ENCODE measurements at regions not wholly inside any gene's neighbourhood (a gene's known extent, or its start where the extent isn't known, plus 50 kb on each side); places are given as distances from the start of the nearest gene placed in this dataset.

GRCh38 chr9:15113288-15113687 lies 193.7 kb downstream of the TTC39B start:
- no peak for DNase-seq

GRCh38 chr9:15111071-15111470 lies 195.9 kb downstream of the TTC39B start:
- DNase-seq: no peak

GRCh38 chr9:15104826-15105420 lies 194.7 kb upstream of the FREM1 start:
- no peak for DNase-seq

- no peak for DNase-seq
Measured at GRCh38 chr9:15103290-15103689, 193.1 kb upstream of the FREM1 start.

DNA sequence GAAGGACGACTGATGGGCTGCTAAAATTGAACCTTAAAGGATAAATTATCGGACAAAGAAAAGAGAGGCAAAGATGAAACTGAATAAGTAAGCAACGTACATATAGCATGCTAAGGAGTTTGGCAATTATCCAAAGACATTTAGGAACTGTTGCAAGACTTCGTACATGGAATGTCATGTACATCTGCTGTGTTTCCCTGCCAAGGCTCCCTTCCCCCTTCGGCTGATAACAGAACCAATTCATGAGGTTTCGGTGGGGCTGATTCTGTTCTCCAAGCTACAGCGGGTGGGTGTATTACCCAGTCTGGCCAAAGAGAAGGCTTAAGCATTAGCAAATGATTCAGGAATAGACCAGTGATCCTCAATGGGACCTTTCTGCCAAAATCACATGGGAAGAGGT lies 190.9 kb upstream of the FREM1 start:
- DNase-seq: no peak

GRCh38 chr9:15100571-15100970 lies 190.3 kb upstream of the FREM1 start:
- DNase-seq: no peak

DNA sequence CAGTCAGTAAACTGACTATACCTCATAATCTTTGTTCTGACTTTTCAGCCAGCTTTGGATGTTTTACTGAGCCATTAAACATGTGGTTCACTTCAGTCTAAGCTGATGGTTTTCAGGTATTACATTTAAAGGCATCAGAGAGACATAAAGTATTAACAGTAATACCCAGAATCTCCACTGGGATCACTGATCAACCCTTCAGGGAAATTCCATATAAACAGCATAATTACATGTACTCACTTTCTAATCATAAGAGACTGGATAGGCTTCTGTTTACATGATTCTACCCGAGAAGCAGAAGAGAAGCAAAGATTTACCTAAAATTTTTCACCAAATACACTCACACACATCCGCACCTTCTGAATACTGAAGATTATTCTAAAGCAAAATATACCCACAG lies 186.7 kb upstream of the FREM1 start:
- DNase-seq: no peak

DNA sequence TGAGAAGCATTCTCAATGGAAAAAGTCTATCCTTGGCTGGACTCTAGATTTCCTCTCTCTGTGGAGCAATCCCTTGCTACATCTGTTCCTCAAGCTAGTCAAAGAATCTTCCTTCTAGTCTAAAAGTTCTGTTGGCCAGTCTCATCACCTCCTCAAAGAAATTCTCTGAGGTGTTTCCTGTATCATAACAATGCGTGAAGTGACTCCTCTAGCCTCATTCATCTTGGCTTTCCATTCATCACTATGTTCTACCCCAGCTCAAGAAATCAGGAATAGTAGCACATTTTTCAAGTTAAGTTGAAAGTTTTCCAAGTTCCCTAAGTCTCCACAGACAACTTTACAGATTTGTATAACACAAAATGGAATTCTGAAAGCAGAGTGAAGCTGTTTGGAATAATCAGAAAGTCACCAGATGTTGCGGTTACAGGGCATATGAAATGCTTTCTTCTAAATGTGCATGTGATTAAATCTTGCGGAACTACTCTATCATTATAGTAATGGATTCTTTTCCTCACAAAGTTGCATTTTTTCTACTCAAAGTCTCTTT lies 176.6 kb upstream of the FREM1 start:
- no peak for DNase-seq

DNA sequence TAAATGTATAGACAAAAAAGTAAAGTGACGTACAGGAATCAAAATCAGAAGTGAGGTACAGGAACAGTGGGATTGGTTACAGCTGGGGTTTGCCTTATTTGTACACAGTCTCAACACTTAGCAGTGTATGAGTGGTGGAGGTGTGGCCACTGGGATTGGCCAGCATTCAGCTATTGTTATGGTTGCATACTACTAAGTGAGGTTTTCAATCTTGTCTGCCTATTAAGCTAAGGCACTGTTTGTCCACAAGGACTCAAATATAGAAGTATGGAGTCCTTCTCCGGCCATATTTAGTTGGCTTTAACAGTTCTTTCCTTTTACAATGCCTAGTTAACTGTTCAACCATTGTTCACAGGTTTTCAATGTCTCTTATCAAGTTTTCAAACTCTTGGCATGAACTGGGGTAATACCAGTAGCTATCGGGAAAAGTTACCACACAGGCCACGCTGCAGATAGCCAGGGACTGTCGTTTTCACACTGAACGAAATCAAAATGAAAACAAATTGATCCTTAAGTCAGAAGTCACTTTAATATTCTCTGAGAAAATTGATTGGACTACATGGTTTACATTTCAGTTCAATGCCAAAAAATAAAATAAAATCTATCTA lies 176.0 kb upstream of the FREM1 start:
- DNase-seq: no peak

DNA sequence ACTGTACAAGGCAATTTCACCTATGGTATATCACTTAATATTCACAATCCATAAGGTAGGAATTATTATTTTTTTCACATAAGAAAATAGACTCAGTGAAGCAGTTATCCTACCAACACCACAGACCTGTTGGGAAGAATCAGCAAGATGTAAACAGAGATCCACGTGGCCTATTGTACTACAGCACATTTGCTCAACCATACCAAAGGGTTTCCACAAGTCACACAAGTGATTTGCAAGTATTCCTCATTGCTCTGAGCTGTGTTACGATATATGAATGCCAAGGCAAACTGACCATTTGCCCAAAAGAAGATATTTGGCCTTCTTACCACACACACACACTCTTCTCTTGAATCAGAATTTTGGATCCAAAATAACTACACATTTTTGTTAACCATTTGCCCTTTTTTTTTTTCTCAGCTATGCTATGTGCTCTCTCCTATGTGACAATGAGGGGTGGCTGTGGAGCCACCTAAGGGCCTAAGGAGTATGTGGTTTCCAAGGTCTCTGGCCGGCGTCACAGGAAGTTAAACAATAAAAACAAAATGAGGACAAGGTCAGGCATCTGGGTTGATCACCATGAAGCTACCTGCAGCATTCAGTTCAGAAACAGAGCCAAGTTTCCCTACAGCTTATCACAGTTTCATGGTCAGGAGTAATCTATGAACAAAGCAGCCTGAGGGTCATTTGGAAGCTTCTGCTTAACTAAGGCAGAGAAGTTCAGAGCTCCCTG lies 171.0 kb upstream of the FREM1 start:
- DNase-seq: no peak

- DNase-seq: no peak
Measured at GRCh38 chr9:15080401-15080800, 170.2 kb upstream of the FREM1 start.

GRCh38 chr9:15079989-15080388 lies 169.8 kb upstream of the FREM1 start:
- no peak for DNase-seq

DNA sequence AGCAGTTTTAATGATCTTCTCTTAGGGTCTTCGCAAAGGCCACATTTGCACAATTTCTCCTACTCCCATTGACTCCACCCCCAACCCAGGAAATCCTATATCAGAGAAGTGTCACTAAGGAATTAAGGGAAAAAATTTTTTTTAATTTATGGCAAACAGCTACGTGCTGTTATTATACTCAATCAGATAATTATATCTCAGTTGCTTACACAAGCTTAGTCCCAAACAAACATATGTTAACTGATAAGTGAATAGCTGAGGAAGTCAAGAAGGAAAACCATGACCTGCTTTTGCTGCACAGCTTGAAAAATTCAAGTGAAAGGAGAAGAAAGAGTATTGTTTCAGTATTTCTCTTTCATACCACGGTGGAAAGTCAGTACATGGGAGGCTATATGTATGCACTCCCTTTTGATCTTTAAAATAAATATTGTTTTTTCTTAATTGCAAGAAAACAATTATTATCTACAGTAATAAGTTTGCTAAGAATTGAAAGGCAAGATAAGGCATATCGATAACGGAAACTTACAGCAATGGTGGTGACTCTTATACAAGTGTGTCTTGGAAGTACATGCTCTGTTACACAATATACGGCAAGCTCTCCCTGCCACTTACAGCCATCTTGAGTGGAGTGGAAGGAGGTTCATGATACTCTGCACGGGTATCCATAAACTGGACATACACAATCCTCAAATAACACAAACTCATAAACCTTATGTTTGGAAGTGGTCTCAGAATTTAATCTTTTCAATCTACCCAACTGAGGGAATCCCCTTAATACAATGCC lies 167.9 kb upstream of the FREM1 start:
- DNase-seq: no peak

DNA sequence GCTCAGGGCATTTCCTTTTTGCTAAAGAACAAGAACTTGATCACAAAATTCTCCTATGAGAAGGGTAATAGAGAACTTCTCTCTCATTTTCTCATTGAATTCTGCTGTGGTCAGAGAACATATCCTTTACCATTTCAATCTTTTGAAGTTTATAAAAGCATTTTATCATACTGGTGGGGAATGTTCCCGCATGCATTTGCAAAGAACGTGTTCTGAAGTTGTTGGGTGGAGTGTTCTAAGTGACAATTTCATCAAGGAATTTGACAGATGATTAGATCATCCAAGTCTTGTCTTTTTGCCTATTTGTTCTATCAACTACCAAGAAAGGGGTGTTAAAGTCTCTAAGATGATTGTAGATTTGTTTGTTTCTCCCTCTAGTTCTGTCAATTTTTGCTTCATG lies 163.4 kb upstream of the FREM1 start:
- DNase-seq: no peak

- no peak for DNase-seq
Measured at GRCh38 chr9:15070716-15071115, 160.5 kb upstream of the FREM1 start.

- no peak for DNase-seq
Measured at GRCh38 chr9:15069106-15069505, 158.9 kb upstream of the FREM1 start.

DNA sequence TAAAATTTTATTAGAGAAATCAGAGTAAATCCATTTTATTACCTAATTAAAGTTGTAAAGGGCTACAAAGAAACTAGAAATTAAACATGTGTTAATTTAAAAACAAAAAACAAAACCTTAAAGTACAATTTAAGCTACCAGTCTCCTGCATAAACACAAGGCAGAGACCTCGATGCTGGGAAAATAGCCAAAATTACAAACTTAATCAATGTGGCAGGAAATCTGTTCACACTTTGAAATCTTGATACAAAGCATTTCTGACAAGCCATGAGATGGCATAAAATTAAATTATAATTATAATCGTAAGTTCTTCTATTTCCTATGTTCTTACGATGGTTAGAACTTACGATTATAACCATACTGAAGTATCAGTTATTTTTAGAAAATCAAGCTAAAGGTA lies 158.0 kb upstream of the FREM1 start:
- no peak for DNase-seq

- no peak for DNase-seq
Measured at GRCh38 chr9:15059003-15059402, 148.8 kb upstream of the FREM1 start.

DNA sequence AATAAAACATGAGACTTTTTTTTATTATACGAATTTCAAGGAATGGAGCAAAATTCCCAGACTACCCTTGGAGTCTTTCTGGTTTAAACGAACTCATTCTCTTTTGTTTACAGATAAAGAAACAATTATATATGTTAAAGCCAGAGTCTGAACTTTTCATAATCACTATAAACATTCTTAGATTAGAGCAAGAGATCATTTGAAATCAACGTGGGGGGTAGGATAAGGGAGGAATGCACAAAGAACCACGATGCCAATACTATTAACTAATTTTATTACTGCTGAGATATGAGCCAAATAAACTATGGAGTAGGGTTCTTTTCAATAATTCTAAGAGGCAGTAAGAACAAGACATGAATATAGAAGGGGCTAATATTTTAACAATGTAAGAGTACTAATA lies 148.0 kb upstream of the FREM1 start:
- no peak for DNase-seq

DNA sequence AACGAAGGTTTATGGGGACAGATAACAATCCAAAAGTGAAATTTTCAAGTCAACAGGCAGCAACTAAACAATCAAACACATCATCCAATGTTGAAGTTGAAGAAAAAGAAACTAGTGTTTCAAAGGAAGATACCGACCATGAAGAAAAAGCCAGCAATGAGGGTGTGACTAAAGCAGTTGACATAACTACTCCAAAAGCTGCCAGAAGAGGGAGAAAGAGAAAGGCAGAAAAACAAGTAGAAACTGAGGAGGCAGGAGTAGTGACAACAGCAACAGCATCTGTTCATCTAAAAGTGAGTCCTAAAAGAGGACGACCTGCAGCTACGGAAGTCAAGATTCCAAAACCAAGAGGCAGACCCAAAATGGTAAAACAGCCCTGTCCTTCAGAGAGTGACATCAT lies 145.1 kb upstream of the FREM1 start:
- peak; percentile 4 for DNase-seq

DNA sequence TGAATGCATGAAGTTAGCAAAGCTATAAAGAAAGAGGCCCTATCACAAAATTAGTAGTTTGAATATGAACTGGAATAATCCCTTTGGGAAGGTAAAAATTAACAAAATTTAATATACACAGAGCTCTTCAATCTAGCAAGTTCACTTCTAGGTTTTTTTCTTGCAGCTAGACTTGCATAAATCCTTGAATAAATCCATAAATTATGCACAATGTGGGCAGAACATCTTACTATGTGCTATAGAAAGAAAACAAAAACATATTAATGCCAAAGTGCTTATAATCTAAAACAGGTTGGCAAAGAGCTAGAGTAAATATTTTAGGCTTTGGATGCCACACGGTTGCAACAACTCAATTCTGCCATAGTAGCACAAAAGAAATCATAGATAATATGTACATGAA lies 138.5 kb upstream of the FREM1 start:
- no peak for DNase-seq

DNA sequence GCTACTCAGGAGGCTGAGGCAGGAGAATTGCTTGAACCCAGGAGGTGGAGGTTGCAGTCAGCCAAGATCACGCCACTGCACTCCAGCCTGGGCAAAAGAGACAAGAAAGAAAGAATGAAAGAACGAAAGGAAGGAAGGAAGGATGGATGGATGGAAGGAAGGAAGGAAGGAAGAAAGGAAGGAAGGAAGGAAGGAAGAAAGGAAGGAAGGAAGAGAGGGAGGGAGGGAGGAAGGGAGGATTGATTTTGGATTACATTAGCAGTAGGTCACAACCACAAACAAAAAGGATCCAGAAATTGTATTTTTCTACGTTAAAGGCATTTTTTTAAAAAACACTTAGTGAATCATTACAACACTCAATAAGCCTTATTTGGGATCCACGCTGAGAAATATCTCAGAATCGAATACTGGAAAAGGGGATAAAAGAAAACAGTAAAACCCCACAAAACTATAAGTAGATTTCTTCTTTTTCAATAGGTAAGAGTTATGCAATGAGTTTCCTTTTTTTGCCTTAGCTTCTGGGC lies 136.9 kb upstream of the FREM1 start:
- DNase-seq: no peak

DNA sequence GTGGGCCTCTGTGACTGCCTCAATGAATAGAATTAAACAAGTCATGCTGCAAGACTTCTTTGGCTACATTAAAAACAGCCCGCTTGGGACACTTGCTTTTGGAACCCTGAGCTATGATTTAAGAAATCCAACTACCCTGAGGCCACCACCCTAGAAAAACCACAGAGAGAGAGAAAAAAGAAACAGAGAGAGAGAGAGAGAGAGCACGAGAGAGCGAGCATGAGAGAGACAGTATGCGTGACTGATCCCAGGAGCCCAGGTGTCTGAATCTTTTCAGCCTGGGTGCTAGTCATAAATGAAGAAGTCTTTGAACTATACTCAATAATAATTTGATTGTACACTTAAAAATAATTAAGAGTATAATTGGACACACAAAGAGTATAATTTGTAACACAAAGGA lies 123.1 kb upstream of the FREM1 start:
- no peak for DNase-seq

Measured in NCI-H1694 (cell line).